Endodermal cell (in vitro differentiated cells): ENCODE measurements at regions not wholly inside any gene's neighbourhood (a gene's known extent, or its start where the extent isn't known, plus 50 kb on each side); places are given as distances from the start of the nearest gene placed in this dataset.

Experiments
- DNase-seq: peaks from one replicate; pipeline ENCODE4 v3.0.0-alpha.2; 2017
- H3K27ac ChIP-seq: 2 replicates; pipeline ENCODE4 v1.5.1; 2013; ENCODE audit warnings: mild to moderate bottlenecking, low read depth, low read length, moderate library complexity
- H3K27me3 ChIP-seq: 2 replicates; pipeline ENCODE4 v1.6.1; 2013; ENCODE audit warnings: mild to moderate bottlenecking, low read length, moderate library complexity; ENCODE audit not compliant: insufficient read depth, control insufficient read depth, poor library complexity, severe bottlenecking
- H3K36me3 ChIP-seq: 2 replicates; pipeline ENCODE4 v1.7.0; 2013; ENCODE audit warnings: mild to moderate bottlenecking, low read length, moderate library complexity; ENCODE audit not compliant: control insufficient read depth, insufficient read depth
- H3K4me1 ChIP-seq: one replicate; pipeline ENCODE4 v1.7.0; 2013; ENCODE audit warnings: low read length; ENCODE audit not compliant: control insufficient read depth, insufficient read depth
- H3K4me3 ChIP-seq: 2 replicates; pipeline ENCODE4 v1.5.1; 2013; ENCODE audit warnings: mild to moderate bottlenecking, low read length, moderate library complexity
- H3K9ac ChIP-seq: 2 replicates; pipeline ENCODE4 v1.6.1; 2013; ENCODE audit warnings: mild to moderate bottlenecking, low read length, moderate library complexity; ENCODE audit not compliant: poor library complexity, severe bottlenecking; ENCODE audit errors: extremely low read depth
- H3K9me3 ChIP-seq: 2 replicates; pipeline ENCODE4 v1.6.1; 2013; ENCODE audit warnings: mild to moderate bottlenecking, low read length, moderate library complexity; ENCODE audit not compliant: control insufficient read depth
- H3K27ac Mint-ChIP-seq: 2 replicates; pipeline ENCODE4 v1.8.0; 2020; ENCODE audit warnings: mixed read lengths
- H3K27me3 Mint-ChIP-seq: 2 replicates; pipeline ENCODE4 v1.8.0; 2021; ENCODE audit warnings: mild to moderate bottlenecking, mixed read lengths; ENCODE audit not compliant: insufficient read depth
- H3K36me3 Mint-ChIP-seq: 2 replicates; pipeline ENCODE4 v1.8.0; 2020; ENCODE audit warnings: low read depth, mixed read lengths
- H3K4me1 Mint-ChIP-seq: 2 replicates; pipeline ENCODE4 v1.8.0; 2020; ENCODE audit warnings: mixed read lengths
- H3K4me3 Mint-ChIP-seq: 2 replicates; pipeline ENCODE4 v1.8.0; 2020; ENCODE audit warnings: mild to moderate bottlenecking, moderate library complexity, mixed read lengths
- H3K9me3 Mint-ChIP-seq: 2 replicates; pipeline ENCODE4 v1.8.0; 2020; ENCODE audit warnings: mild to moderate bottlenecking, mixed read lengths
- WGBS, 2 experiments: methylation state at CpG; one replicate each; pipeline versions ENCODE4 v1.1.5 to v1.1.7; 2013; ENCODE audit warnings: missing lambda C conversion rate in 2 of 2, mixed read lengths in 1 of 2; ENCODE audit not compliant: insufficient coverage in 1 of 2, insufficient read length in 1 of 2; 5-methylcytosine and 5-hydroxymethylcytosine counted together
- TF ChIP-seq, protein P1 (sequence below): fragments of 200-600 bp; sonication (generic); conservative IDR thresholded peaks from 2 replicates; pipeline ENCODE4 v1.5.0; 2021; ENCODE audit warnings: antibody characterized with exemption, mild to moderate bottlenecking

DNA sequence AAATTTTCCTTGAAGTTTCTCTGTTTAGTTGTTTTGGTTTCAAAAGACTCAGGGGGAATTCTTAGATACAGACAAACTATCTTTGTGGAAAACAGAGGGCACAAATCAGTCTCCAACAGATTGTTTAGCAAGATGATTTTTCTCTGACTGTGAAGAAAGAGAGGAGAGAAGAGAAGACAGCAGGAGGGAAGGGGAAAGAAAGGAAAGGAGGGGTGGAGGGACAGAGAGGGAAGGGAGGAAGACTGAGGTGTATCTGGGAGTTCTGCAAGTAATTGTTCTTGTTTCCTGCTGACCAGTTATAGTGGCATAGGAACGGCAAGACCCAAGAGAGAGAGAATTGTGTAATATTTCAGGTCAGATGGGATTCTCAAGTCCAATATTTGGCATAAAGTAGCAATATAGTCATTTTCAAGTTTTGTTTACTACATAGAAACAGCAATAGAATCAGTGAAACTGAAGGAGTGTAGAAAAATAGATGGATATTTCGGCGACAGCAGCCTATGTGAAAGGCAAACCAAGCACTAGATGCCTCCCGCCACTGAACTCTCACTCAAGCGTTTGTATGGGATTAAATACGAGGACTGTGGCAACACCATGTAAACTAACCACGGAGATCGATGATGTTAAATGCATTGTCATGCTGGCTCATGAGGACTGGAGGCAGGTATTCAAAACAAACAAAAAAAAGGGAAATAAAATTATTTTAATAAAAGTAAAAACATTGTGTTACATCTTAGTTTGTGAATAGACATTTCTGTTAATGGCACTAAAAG is 342.5 kb downstream of the SLC16A7 start:
- 84 to 100% methylated on average over 4 to 8 of the region's 8 CpGs for WGBS, 2 experiments
- Histone ChIP-seq H3K9ac (no peak overlapping the region), H3K27ac (no peak overlapping the region), H3K9me3 (no peaks in the 10 kb centered on the region), H3K27me3 (no peaks in the 10 kb centered on the region), H3K4me1 (peaks cover 3% of the 10 kb centered on the region), H3K36me3 (no peaks in the 10 kb centered on the region), H3K4me3 (no peak overlapping the region)
- H3K4me1 Mint-ChIP-seq: peaks cover 11% of the 10 kb centered on the region
- TF ChIP-seq, protein P1, sequence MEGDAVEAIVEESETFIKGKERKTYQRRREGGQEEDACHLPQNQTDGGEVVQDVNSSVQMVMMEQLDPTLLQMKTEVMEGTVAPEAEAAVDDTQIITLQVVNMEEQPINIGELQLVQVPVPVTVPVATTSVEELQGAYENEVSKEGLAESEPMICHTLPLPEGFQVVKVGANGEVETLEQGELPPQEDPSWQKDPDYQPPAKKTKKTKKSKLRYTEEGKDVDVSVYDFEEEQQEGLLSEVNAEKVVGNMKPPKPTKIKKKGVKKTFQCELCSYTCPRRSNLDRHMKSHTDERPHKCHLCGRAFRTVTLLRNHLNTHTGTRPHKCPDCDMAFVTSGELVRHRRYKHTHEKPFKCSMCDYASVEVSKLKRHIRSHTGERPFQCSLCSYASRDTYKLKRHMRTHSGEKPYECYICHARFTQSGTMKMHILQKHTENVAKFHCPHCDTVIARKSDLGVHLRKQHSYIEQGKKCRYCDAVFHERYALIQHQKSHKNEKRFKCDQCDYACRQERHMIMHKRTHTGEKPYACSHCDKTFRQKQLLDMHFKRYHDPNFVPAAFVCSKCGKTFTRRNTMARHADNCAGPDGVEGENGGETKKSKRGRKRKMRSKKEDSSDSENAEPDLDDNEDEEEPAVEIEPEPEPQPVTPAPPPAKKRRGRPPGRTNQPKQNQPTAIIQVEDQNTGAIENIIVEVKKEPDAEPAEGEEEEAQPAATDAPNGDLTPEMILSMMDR: no peak
- no peaks in the 10 kb centered on the region for H3K27me3 Mint-ChIP-seq
- H3K36me3 Mint-ChIP-seq: no peaks in the 10 kb centered on the region
- no peak overlapping the region for H3K27ac Mint-ChIP-seq
- peak; percentile 47 for DNase-seq
- no peaks in the 10 kb centered on the region for H3K9me3 Mint-ChIP-seq
- no peak overlapping the region for H3K4me3 Mint-ChIP-seq

DNA sequence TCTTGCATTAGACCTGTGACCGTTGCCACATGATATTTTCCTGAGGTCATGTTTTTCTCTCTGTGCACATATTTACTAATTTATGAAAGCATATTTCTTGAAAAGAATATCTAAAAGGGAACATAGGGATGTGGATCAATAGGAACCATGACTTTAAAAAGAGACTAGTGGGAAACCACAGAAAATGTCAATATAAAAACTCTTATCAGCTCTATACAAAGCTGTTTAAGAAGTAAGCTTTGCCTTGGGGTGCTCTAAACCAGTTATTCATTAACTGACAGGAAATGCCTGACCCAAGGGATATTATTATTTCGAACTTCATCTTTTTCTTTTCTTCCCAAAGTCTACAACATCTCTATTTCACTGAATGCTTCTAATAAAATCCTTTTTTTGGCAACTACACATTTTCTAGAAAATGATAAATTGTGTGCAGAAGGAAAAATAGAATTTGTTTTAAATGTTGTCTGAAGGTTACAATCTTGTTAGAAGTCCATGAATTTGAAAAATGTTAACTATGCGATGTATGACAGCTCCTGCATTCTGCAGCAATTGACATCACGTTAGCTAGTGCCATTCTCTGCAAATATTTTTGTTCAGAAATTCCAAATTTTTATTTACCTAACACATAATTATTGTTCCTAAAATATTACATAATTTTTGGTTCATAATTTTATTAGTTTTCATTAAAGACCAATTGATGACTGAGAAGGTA is 345.0 kb downstream of the SLC16A7 start:
- 70 to 85% methylated on average over 3 to 4 of the region's 4 CpGs for WGBS, 2 experiments
- Histone ChIP-seq H3K27ac (no peak overlapping the region), H3K4me1 (peaks cover 3% of the 10 kb centered on the region), H3K9ac (no peak overlapping the region), H3K36me3 (no peaks in the 10 kb centered on the region), H3K9me3 (no peaks in the 10 kb centered on the region), H3K4me3 (no peak overlapping the region), H3K27me3 (no peaks in the 10 kb centered on the region)
- Mint-ChIP-seq H3K4me1 (peaks cover 11% of the 10 kb centered on the region), H3K36me3 (no peaks in the 10 kb centered on the region), H3K27ac (peak overlapping the region; percentile 59), H3K27me3 (no peaks in the 10 kb centered on the region), H3K4me3 (no peak overlapping the region), H3K9me3 (no peaks in the 10 kb centered on the region)
- TF ChIP-seq, protein P1: no peak
- DNase-seq: no peak

DNA sequence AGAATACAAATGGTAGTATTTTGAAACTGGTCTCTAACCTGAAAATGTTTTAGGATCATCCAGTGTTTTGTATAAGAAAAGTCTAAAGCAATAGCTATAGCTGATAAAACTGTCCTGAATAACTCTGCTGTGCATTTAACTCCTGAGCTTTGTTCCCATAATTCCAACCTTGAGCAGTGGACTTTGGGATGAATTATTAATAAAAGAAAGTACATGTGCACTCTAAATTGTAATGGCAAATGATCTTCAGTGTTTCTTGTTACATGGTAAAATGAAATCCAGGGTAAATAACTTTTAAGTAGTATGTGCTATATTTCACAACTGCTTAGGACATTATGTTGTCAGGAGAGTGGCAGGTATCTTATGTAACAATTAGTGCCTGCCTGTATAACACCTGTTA is 345.6 kb downstream of the SLC16A7 start:
- TF ChIP-seq, protein P1: no peak
- H3K27me3 ChIP-seq: no peaks in the 10 kb centered on the region
- H3K36me3 ChIP-seq: no peaks in the 10 kb centered on the region
- no peaks in the 10 kb centered on the region for H3K9me3 ChIP-seq
- H3K4me1 Mint-ChIP-seq: peaks cover 11% of the 10 kb centered on the region
- DNase-seq: no peak
- H3K27ac Mint-ChIP-seq: no peak overlapping the region
- H3K4me1 ChIP-seq: peaks cover 3% of the 10 kb centered on the region
- no peaks in the 10 kb centered on the region for H3K9me3 Mint-ChIP-seq
- no peak overlapping the region for H3K27ac ChIP-seq
- H3K4me3 ChIP-seq: no peak overlapping the region
- no peak overlapping the region for H3K4me3 Mint-ChIP-seq
- no peaks in the 10 kb centered on the region for H3K27me3 Mint-ChIP-seq
- no peak overlapping the region for H3K9ac ChIP-seq
- no peaks in the 10 kb centered on the region for H3K36me3 Mint-ChIP-seq
